Uterus (tissue), 3 donors: ENCODE measurements at regions not wholly inside any gene's neighbourhood (a gene's known extent, or its start where the extent isn't known, plus 50 kb on each side); places are given as distances from the start of the nearest gene placed in this dataset.

Experiments
- DNase-seq, 2 donors: peaks; one replicate each; pipeline ENCODE4 v3.0.0-alpha.2; 2019 to 2020
- H3K27ac ChIP-seq, 2 donors: fragments of 200-600 bp; sonication (generic); 1 replicate in 1 of 2; 2 replicates in 1 of 2; pipeline ENCODE4 v1.5.1; 2016 to 2018
- H3K27me3 ChIP-seq, 2 donors: fragments of 200-600 bp; sonication (generic); one replicate each; pipeline ENCODE4 v1.5.1; 2018 to 2019; ENCODE audit warnings: control low read depth in 1 of 2
- H3K36me3 ChIP-seq, 2 donors: fragments of 200-600 bp; sonication (generic); one replicate each; pipeline ENCODE4 v1.5.1; 2019; ENCODE audit warnings: control low read depth in 1 of 2
- H3K4me1 ChIP-seq, 2 donors: fragments of 200-600 bp; sonication (generic); one replicate each; pipeline ENCODE4 v1.5.1; 2018 to 2019; ENCODE audit warnings: control low read depth in 1 of 2
- H3K4me3 ChIP-seq, 2 donors: fragments of 200-600 bp; sonication (generic); 1 replicate in 1 of 2; 2 replicates in 1 of 2; pipeline ENCODE4 v1.5.1; 2018 to 2019; ENCODE audit warnings: mild to moderate bottlenecking in 1 of 2
- H3K9me3 ChIP-seq, 2 donors: fragments of 200-600 bp; sonication (generic); one replicate each; pipeline ENCODE4 v1.5.1; 2019; ENCODE audit warnings: control low read depth in 1 of 2
- CTCF ChIP-seq, 4 experiments: fragments of 200-600 bp in 2 of 4; fragments of 450-650 bp in 2 of 4; sonication (generic) in 2 of 4; IDR thresholded peaks; one replicate each; pipeline ENCODE4 v1.5.1; 2016 to 2019; ENCODE audit warnings: antibody characterized with exemption in 4 of 4, mild to moderate bottlenecking in 2 of 4, moderate library complexity in 1 of 4
- POLR2A ChIP-seq, 2 donors: fragments of 450-650 bp; IDR thresholded peaks; one replicate each; pipeline ENCODE4 v1.6.1; 2016; ENCODE audit warnings: antibody characterized with exemption in 2 of 2, mild to moderate bottlenecking in 1 of 2, moderate library complexity in 1 of 2
- intact Hi-C: fragments of 100-400 bp; cut with DNase I; formaldehyde crosslinking; loops from one replicate; pipeline ENCODE4 v1.15.1; 2023; ENCODE audit warnings: low total_unique reads
- donor health status: DM: yes; HTN: yes; CAD: no.

GRCh38 chr1:209316929-209317328 is 266.6 kb upstream of the CAMK1G start:
- H3K36me3 ChIP-seq = no peaks in the 10 kb centered on the region
- intact Hi-C loops = no loop called here
- no peak for DNase-seq
- H3K9me3 ChIP-seq = no peaks in the 10 kb centered on the region
- TF ChIP-seq POLR2A (IDR thresholded peaks at IDR 0.05) (no peak), CTCF (IDR thresholded peaks at IDR 0.05) (no peak)
- H3K27me3 ChIP-seq = no peaks in the 10 kb centered on the region
- H3K4me1 ChIP-seq = no peaks in the 10 kb centered on the region
- H3K4me3 ChIP-seq = no peak overlapping the region
- H3K27ac ChIP-seq = no peak overlapping the region

- intact Hi-C loops = no loop called here
- Histone ChIP-seq H3K36me3 (no peaks in the 10 kb centered on the region), H3K4me3 (no peak overlapping the region), H3K27me3 (no peaks in the 10 kb centered on the region), H3K9me3 (no peaks in the 10 kb centered on the region), H3K4me1 (no peaks in the 10 kb centered on the region), H3K27ac (no peak overlapping the region)
- TF ChIP-seq CTCF (IDR thresholded peaks at IDR 0.05) = no peak
- no peak for TF ChIP-seq POLR2A (IDR thresholded peaks at IDR 0.05)
- no peak for DNase-seq
These were observed 265.1 kb upstream of the CAMK1G start for GRCh38 chr1:209318181-209319056.

GRCh38 chr1:209319057-209319432 is 264.5 kb upstream of the CAMK1G start:
- Histone ChIP-seq H3K27me3 (no peaks in the 10 kb centered on the region), H3K36me3 (no peaks in the 10 kb centered on the region), H3K9me3 (no peaks in the 10 kb centered on the region), H3K4me3 (no peak overlapping the region), H3K27ac (no peak overlapping the region), H3K4me1 (no peaks in the 10 kb centered on the region)
- intact Hi-C loops = no loop called here
- no peak for DNase-seq
- TF ChIP-seq POLR2A (IDR thresholded peaks at IDR 0.05) (no peak), CTCF (IDR thresholded peaks at IDR 0.05) (no peak)

GRCh38 chr1:209319549-209319948 is 264.0 kb upstream of the CAMK1G start:
- H3K27me3 ChIP-seq = no peaks in the 10 kb centered on the region
- TF ChIP-seq CTCF (IDR thresholded peaks at IDR 0.05) (no peak), POLR2A (IDR thresholded peaks at IDR 0.05) (no peak)
- intact Hi-C loops = no loop called here
- H3K4me3 ChIP-seq = no peak overlapping the region
- no peaks in the 10 kb centered on the region for H3K36me3 ChIP-seq
- H3K27ac ChIP-seq = no peak overlapping the region
- no peaks in the 10 kb centered on the region for H3K9me3 ChIP-seq
- DNase-seq = no peak
- no peaks in the 10 kb centered on the region for H3K4me1 ChIP-seq

GRCh38 chr1:209323743-209324142 is 259.8 kb upstream of the CAMK1G start:
- H3K36me3 ChIP-seq = no peaks in the 10 kb centered on the region
- no peaks in the 10 kb centered on the region for H3K4me1 ChIP-seq
- DNase-seq = no peak
- intact Hi-C loops = no loop called here
- no peaks in the 10 kb centered on the region for H3K9me3 ChIP-seq
- H3K27ac ChIP-seq = no peak overlapping the region
- H3K4me3 ChIP-seq = no peak overlapping the region
- TF ChIP-seq POLR2A (IDR thresholded peaks at IDR 0.05) (no peak), CTCF (IDR thresholded peaks at IDR 0.05) (no peak)
- no peaks in the 10 kb centered on the region for H3K27me3 ChIP-seq
